Progenitor cell of endocrine pancreas (in vitro differentiated cells): ENCODE measurements at regions not wholly inside any gene's neighbourhood (a gene's known extent, or its start where the extent isn't known, plus 50 kb on each side); places are given as distances from the start of the nearest gene placed in this dataset.

ENCODE experiments used
- DNase-seq: peaks from one replicate; pipeline ENCODE4 v3.0.0; 2021; ENCODE audit warnings: low spot score; ENCODE audit not compliant: unreplicated experiment
- H3K27ac Mint-ChIP-seq: 2 replicates; pipeline ENCODE4 v1.8.0; 2021; ENCODE audit warnings: mild to moderate bottlenecking, moderate library complexity, mixed read lengths
- H3K27me3 Mint-ChIP-seq: 2 replicates; pipeline ENCODE4 v1.8.0; 2021; ENCODE audit warnings: mixed read lengths
- H3K36me3 Mint-ChIP-seq: 2 replicates; pipeline ENCODE4 v1.8.0; 2022; ENCODE audit warnings: mixed read lengths; ENCODE audit not compliant: insufficient read depth
- H3K4me1 Mint-ChIP-seq: 2 replicates; pipeline ENCODE4 v1.8.0; 2021; ENCODE audit warnings: low read depth, mixed read lengths
- H3K4me3 Mint-ChIP-seq: 2 replicates; pipeline ENCODE4 v1.8.0; 2021; ENCODE audit warnings: low read depth, mild to moderate bottlenecking, moderate library complexity, mixed read lengths
- H3K9me3 Mint-ChIP-seq: 2 replicates; pipeline ENCODE4 v1.8.0; 2021; ENCODE audit warnings: low read depth, mixed read lengths
- TF ChIP-seq, protein P1 (sequence below): fragments of 200-600 bp; sonication (generic); IDR thresholded peaks from one replicate; pipeline ENCODE4 v1.5.0; 2021; ENCODE audit warnings: antibody characterized with exemption, mild to moderate bottlenecking; ENCODE audit not compliant: unreplicated experiment

DNA sequence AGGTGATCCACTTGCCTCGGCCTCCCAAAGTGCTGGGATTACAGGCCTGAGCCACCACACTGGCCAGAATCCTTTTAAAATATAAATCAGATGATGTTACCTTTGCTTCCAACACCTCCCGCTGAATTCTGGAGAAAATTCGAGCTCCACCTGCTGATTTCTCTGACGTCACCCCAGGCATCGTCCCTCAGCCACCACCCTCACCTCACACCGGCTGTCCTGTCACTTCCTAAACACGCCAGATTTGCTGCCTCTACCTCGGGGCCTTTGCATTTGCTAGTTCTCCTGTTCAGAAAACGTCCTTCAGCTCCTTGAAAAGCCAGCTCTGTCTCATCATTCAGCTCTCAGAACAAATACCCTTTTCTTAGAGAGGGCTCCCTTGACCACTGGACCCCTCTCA, 57.9 kb downstream of the FBXO2 start:
- H3K27ac Mint-ChIP-seq = no peak overlapping the region
- DNase-seq = no peak
- no peaks in the 10 kb centered on the region for H3K9me3 Mint-ChIP-seq
- peaks cover 2% of the 10 kb centered on the region for H3K4me1 Mint-ChIP-seq
- no peaks in the 10 kb centered on the region for H3K36me3 Mint-ChIP-seq
- H3K27me3 Mint-ChIP-seq = peaks cover 12% of the 10 kb centered on the region
- TF ChIP-seq, protein P1, sequence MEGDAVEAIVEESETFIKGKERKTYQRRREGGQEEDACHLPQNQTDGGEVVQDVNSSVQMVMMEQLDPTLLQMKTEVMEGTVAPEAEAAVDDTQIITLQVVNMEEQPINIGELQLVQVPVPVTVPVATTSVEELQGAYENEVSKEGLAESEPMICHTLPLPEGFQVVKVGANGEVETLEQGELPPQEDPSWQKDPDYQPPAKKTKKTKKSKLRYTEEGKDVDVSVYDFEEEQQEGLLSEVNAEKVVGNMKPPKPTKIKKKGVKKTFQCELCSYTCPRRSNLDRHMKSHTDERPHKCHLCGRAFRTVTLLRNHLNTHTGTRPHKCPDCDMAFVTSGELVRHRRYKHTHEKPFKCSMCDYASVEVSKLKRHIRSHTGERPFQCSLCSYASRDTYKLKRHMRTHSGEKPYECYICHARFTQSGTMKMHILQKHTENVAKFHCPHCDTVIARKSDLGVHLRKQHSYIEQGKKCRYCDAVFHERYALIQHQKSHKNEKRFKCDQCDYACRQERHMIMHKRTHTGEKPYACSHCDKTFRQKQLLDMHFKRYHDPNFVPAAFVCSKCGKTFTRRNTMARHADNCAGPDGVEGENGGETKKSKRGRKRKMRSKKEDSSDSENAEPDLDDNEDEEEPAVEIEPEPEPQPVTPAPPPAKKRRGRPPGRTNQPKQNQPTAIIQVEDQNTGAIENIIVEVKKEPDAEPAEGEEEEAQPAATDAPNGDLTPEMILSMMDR = no peak
- no peak overlapping the region for H3K4me3 Mint-ChIP-seq

DNA sequence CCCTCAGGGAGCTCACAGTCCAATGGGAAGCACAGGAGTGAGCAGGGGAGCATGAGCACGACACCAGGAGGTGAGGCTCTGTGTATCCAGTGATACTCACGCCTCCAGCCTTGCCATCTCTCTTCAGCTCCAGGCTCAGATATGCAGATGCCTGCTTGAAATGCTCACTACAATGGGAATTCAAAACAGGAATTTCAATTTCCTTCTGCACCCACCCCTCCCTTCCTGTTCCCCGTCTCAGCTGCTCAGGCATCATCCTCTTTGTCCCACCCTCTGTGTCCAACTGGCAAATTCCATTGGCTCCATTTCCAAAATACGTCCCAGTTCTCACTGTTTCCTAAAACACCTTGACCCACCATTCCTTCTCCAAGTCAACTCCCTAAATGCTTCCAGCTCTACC, 58.9 kb downstream of the FBXO2 start:
- Mint-ChIP-seq H3K9me3 (no peaks in the 10 kb centered on the region), H3K4me3 (no peak overlapping the region), H3K36me3 (no peaks in the 10 kb centered on the region), H3K27ac (no peak overlapping the region), H3K27me3 (peaks cover 12% of the 10 kb centered on the region), H3K4me1 (peaks cover 2% of the 10 kb centered on the region)
- TF ChIP-seq, protein P1 = no peak
- DNase-seq = no peak

DNA sequence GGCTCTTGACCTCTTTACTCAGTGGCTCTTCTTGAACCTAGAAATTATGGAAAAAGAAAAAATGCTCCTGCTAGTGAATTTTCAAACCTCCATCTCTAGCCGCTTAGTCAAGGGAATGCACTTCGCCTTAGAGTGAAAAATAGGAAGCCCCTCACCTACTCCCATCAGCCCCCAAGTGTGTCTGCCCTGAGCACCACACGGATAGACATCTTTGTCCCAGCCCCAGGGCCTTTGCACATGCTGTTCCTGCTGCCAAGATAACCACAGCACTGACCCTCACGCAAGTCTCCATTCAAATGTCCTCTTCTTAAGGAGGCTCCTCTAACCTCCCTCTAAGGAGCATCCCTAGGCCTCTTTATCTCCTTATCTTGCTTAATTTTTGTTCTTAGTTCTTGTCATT, 59.6 kb downstream of the FBXO2 start:
- Mint-ChIP-seq H3K27ac (no peak overlapping the region), H3K27me3 (peaks cover 12% of the 10 kb centered on the region), H3K4me1 (peaks cover 2% of the 10 kb centered on the region), H3K36me3 (no peaks in the 10 kb centered on the region), H3K4me3 (no peak overlapping the region), H3K9me3 (no peaks in the 10 kb centered on the region)
- TF ChIP-seq, protein P1 = no peak
- no peak for DNase-seq

DNA sequence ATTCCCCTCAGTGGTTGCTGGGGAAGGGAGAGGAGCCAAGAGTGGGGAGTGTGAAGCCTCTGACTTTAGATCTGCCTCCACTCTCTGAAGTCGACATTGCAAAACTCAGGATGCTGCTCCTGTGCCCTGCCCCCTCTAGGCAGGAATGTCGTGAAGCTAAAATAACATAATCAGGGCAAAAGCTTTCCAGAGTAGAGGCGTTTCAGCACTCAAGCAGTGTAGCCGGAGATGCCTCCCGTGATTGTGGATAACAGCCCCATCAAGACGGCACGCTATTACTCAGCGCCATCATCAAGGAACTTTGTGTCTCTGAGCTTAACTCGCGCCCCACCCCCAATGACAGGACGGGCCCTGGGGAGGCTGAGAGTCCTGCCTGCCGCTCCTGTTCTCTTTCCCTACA, 60.0 kb downstream of the FBXO2 start:
- TF ChIP-seq, protein P1 = peak; percentile 52
- Mint-ChIP-seq H3K4me1 (peaks cover 2% of the 10 kb centered on the region), H3K9me3 (no peaks in the 10 kb centered on the region), H3K27ac (no peak overlapping the region), H3K36me3 (no peaks in the 10 kb centered on the region), H3K4me3 (no peak overlapping the region), H3K27me3 (peaks cover 12% of the 10 kb centered on the region)
- no peak for DNase-seq

DNA sequence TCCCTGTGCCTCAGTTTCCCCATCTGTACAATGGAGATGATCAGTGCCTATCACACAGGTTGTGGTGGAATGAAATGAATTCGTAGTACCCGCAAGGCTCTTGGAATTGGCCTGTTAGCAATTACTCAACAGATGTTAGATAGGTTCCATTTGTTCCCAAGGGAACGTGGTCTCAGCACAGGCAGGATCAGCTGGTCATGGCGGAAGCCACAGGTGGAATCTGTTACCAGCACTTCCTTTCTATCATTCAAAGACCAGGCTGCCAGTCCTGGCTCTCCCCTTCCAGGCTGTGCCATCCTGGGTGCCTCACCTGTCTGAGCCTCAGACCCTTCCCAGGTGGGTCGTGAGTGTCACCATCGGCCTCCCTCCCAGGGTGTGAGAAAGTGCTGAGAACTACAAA, 61.5 kb downstream of the FBXO2 start:
- Mint-ChIP-seq H3K36me3 (no peaks in the 10 kb centered on the region), H3K27me3 (peaks cover 12% of the 10 kb centered on the region), H3K4me1 (peaks cover 2% of the 10 kb centered on the region), H3K4me3 (no peak overlapping the region), H3K27ac (no peak overlapping the region), H3K9me3 (no peaks in the 10 kb centered on the region)
- TF ChIP-seq, protein P1 = no peak
- DNase-seq = no peak
